ENCODE measurements at regions not wholly inside any gene's neighbourhood (a gene's known extent, or its start where the extent isn't known, plus 50 kb on each side); places are given as distances from the start of the nearest gene placed in this dataset.

- DNase-seq (ENCODE audit: low read depth): no peak
Measured at GRCh38 chr6:130758813-130759212, 68.4 kb upstream of the SMLR1 start.

GRCh38 chr6:130760006-130760405 is 67.2 kb upstream of the SMLR1 start:
- DNase-seq (ENCODE audit: low read depth): peak; percentile 36

- no peak for DNase-seq (ENCODE audit: low read depth)
Measured at GRCh38 chr6:130761286-130761685, 65.9 kb upstream of the SMLR1 start.

- DNase-seq (ENCODE audit: low read depth): no peak
Measured at GRCh38 chr6:130765181-130765727, 62.0 kb upstream of the SMLR1 start.

GRCh38 chr6:130766239-130767144 is 60.7 kb upstream of the SMLR1 start:
- DNase-seq (ENCODE audit: low read depth): no peak

GRCh38 chr6:130769861-130770260 is 57.3 kb upstream of the SMLR1 start:
- DNase-seq (ENCODE audit: low read depth): no peak

- no peak for DNase-seq (ENCODE audit: low read depth)
Measured at GRCh38 chr6:130771741-130772140, 55.5 kb upstream of the SMLR1 start.

GRCh38 chr6:130773860-130774259 is 53.3 kb upstream of the SMLR1 start:
- DNase-seq (ENCODE audit: low read depth): no peak

- DNase-seq (ENCODE audit: low read depth): peak; percentile 29
Measured at GRCh38 chr6:130775411-130776012, 51.7 kb upstream of the SMLR1 start.

GRCh38 chr6:130776287-130776925 is 50.8 kb upstream of the SMLR1 start:
- DNase-seq (ENCODE audit: low read depth): no peak

All from LHCN-M2 (cell line).